H1 (cell line): ENCODE measurements at regions not wholly inside any gene's neighbourhood (a gene's known extent, or its start where the extent isn't known, plus 50 kb on each side); places are given as distances from the start of the nearest gene placed in this dataset.

Experiments used
- CTCF ChIA-PET: fragments of 300-600 bp; sonication (Branson Sonifier 250); formaldehyde crosslinking; loops from one replicate; lab custom pipeline; 2021; ENCODE audit not compliant: partially characterized antibody; lab: Charles Lee
- POLR2A ChIA-PET: fragments of 300-600 bp; sonication (Branson Sonifier 250); formaldehyde crosslinking; loops from one replicate; lab custom pipeline; 2021; ENCODE audit warnings: inconsistent platforms; ENCODE audit not compliant: partially characterized antibody; lab: Charles Lee
- DNase-seq, 2 experiments: peaks; one replicate each; pipeline versions ENCODE4 v3.0.0 to v3.0.0-alpha.2; 2010 to 2022; ENCODE audit warnings: low spot score in 2 of 2, low read depth in 1 of 2, mixed read lengths in 1 of 2
- FAIRE-seq: peaks from 2 replicates; lab custom pipeline; 2011; peaks lifted over from hg19 to GRCh38; lab: Jason Lieb, UNC
- H2AFZ ChIP-seq: 2 replicates; pipeline ENCODE4 v1.8.1; 2012; ENCODE audit warnings: low read length, inconsistent platforms
- H2AK5ac ChIP-seq: 2 replicates; pipeline ENCODE4 v1.6.1; 2013; ENCODE audit warnings: low read depth, low read length
- H2BK120ac ChIP-seq: replicated peaks from 2 replicates; pipeline ENCODE3; 2013; ENCODE audit warnings: low read depth, low read length, inconsistent platforms
- H2BK12ac ChIP-seq: 2 replicates; pipeline ENCODE4 v1.6.1; 2013; ENCODE audit warnings: low read depth, low read length
- H2BK15ac ChIP-seq: 2 replicates; pipeline ENCODE4 v1.6.1; 2013; ENCODE audit warnings: low read length
- H2BK20ac ChIP-seq: 2 replicates; pipeline ENCODE4 v1.6.1; 2013; ENCODE audit warnings: low read length
- H2BK5ac ChIP-seq: 2 replicates; pipeline ENCODE4 v1.6.1; 2013; ENCODE audit warnings: low read depth, low read length
- H3K14ac ChIP-seq: 2 replicates; pipeline ENCODE4 v1.6.1; 2013; ENCODE audit warnings: inconsistent platforms; ENCODE audit not compliant: insufficient read length
- H3K18ac ChIP-seq: 2 replicates; pipeline ENCODE4 v1.6.1; 2013; ENCODE audit warnings: low read length; ENCODE audit errors: extremely low read depth
- H3K23ac ChIP-seq: 2 replicates; pipeline ENCODE4 v1.6.1; 2013; ENCODE audit warnings: inconsistent platforms; ENCODE audit not compliant: insufficient read length
- H3K23me2 ChIP-seq: 2 replicates; pipeline ENCODE4 v1.6.1; 2013; ENCODE audit warnings: low read depth, low read length
- H3K27ac ChIP-seq: 2 replicates; pipeline ENCODE4 v1.6.1; 2011; ENCODE audit warnings: low read depth, low read length, inconsistent platforms
- H3K27me3 ChIP-seq, 4 experiments: replicated peaks in 1 of 4; 1 replicate in 1 of 4; 2 replicates in 3 of 4; pipeline versions ENCODE4 v1.6.1 to v1.8.1; 2011 to 2013; ENCODE audit warnings: low read length in 3 of 4, mild to moderate bottlenecking in 3 of 4, inconsistent platforms in 2 of 4, mixed read lengths in 2 of 4, moderate library complexity in 1 of 4; ENCODE audit not compliant: control insufficient read depth in 3 of 4, insufficient read depth in 3 of 4; ENCODE audit errors: extremely low read depth in 1 of 4
- H3K36me3 ChIP-seq, 4 experiments: 2 replicates each; pipeline versions ENCODE4 v1.6.1 to v1.8.1; 2011 to 2013; ENCODE audit warnings: mild to moderate bottlenecking in 4 of 4, low read length in 3 of 4, moderate library complexity in 2 of 4, control low read depth in 1 of 4, inconsistent platforms in 1 of 4; ENCODE audit not compliant: insufficient read depth in 4 of 4, control insufficient read depth in 2 of 4
- H3K4ac ChIP-seq: replicated peaks from 2 replicates; pipeline ENCODE3; 2013; ENCODE audit warnings: low read length, low read depth, mixed read lengths, inconsistent platforms; ENCODE audit not compliant: insufficient read length
- H3K4me1 ChIP-seq, 4 experiments: replicated peaks in 1 of 4; 1 replicate in 1 of 4; 2 replicates in 3 of 4; pipeline versions ENCODE4 v1.6.1 to v1.8.1; 2011 to 2013; ENCODE audit warnings: low read length in 3 of 4, inconsistent platforms in 2 of 4, mixed read lengths in 1 of 4; ENCODE audit not compliant: insufficient read depth in 4 of 4, control insufficient read depth in 3 of 4
- H3K4me2 ChIP-seq, 2 experiments: 2 replicates each; pipeline versions ENCODE4 v1.6.1 to v1.8.1; 2011 to 2013; ENCODE audit warnings: low read depth in 2 of 2, low read length in 2 of 2, control low read depth in 1 of 2, inconsistent platforms in 1 of 2, mild to moderate bottlenecking in 1 of 2; ENCODE audit not compliant: insufficient read depth in 1 of 2
- H3K4me3 ChIP-seq, 4 experiments: fragments of 200-600, 300-600 bp in 1 of 4; sonication (generic), shearing (Covaris generic), sonication (Bioruptor Twin) in 1 of 4; 2 replicates each; pipeline versions ENCODE4 v1.5.1 to v1.8.1; 2011 to 2016; ENCODE audit warnings: low read length in 4 of 4, low read depth in 3 of 4, control low read depth in 2 of 4, inconsistent platforms in 2 of 4, mild to moderate bottlenecking in 2 of 4, mixed read lengths in 1 of 4, moderate library complexity in 1 of 4; ENCODE audit not compliant: insufficient read depth in 2 of 4; ENCODE audit errors: extremely low read depth in 1 of 4
- H3K56ac ChIP-seq: replicated peaks from 2 replicates; pipeline ENCODE3; 2013; ENCODE audit warnings: low read depth, mild to moderate bottlenecking, mixed read lengths, low read length, inconsistent platforms; ENCODE audit not compliant: insufficient read length
- H3K79me1 ChIP-seq: 2 replicates; pipeline ENCODE4 v1.6.1; 2013; ENCODE audit warnings: low read depth, low read length, control low read depth
- H3K79me2 ChIP-seq, 2 experiments: 2 replicates each; pipeline versions ENCODE4 v1.6.1 to v1.8.1; 2012 to 2013; ENCODE audit warnings: low read length in 2 of 2, mild to moderate bottlenecking in 2 of 2, inconsistent platforms in 1 of 2; ENCODE audit not compliant: insufficient read depth in 2 of 2, control insufficient read depth in 1 of 2
- H3K9ac ChIP-seq, 4 experiments: replicated peaks in 1 of 4; 1 replicate in 1 of 4; 2 replicates in 3 of 4; pipeline versions ENCODE4 v1.6.1 to v1.8.1; 2011 to 2013; ENCODE audit warnings: low read depth in 3 of 4, low read length in 3 of 4, control low read depth in 2 of 4, mild to moderate bottlenecking in 2 of 4, moderate library complexity in 2 of 4, inconsistent platforms in 1 of 4; ENCODE audit errors: extremely low read depth in 1 of 4
- H3K9me3 ChIP-seq, 2 experiments: 2 replicates each; pipeline versions ENCODE4 v1.6.1 to v1.8.1; 2012 to 2013; ENCODE audit warnings: mild to moderate bottlenecking in 2 of 2, moderate library complexity in 2 of 2, control low read depth in 1 of 2, inconsistent platforms in 1 of 2, low read depth in 1 of 2, low read length in 1 of 2, mixed read lengths in 1 of 2; ENCODE audit not compliant: insufficient read depth in 2 of 2
- H4K20me1 ChIP-seq, 2 experiments: replicated peaks in 1 of 2; 2 replicates each; pipeline versions ENCODE3 to v1.8.1; 2011 to 2013; ENCODE audit warnings: inconsistent platforms in 2 of 2, low read length in 2 of 2, mild to moderate bottlenecking in 1 of 2; ENCODE audit not compliant: insufficient read depth in 2 of 2, control insufficient read depth in 1 of 2
- H4K5ac ChIP-seq: 2 replicates; pipeline ENCODE4 v1.6.1; 2013; ENCODE audit warnings: low read length, low read depth, mixed read lengths, inconsistent platforms; ENCODE audit not compliant: insufficient read length
- H4K8ac ChIP-seq: 2 replicates; pipeline ENCODE4 v1.8.0; 2013; ENCODE audit warnings: mild to moderate bottlenecking, moderate library complexity, low read length, inconsistent platforms; ENCODE audit not compliant: insufficient read depth; ENCODE audit errors: extremely low read depth
- H4K91ac ChIP-seq: replicated peaks from 2 replicates; pipeline ENCODE3; 2013; ENCODE audit warnings: low read length, mixed read lengths, inconsistent platforms; ENCODE audit not compliant: insufficient read length
- CHD2 ChIP-seq: IDR thresholded peaks from 2 replicates; pipeline ENCODE4 v1.6.1; 2012; ENCODE audit warnings: low read length, improper control_type of control experiment
- CREB1 ChIP-seq: IDR thresholded peaks from 2 replicates; pipeline ENCODE4 v1.6.1; 2012; ENCODE audit warnings: inconsistent platforms
- EP300 ChIP-seq, 2 experiments: IDR thresholded peaks; 1 replicate in 1 of 2; 2 replicates in 1 of 2; pipeline ENCODE4 v1.6.1; 2011 to 2012; ENCODE audit warnings: low read depth in 2 of 2, low read length in 2 of 2, mild to moderate bottlenecking in 2 of 2, borderline replicate concordance in 1 of 2, inconsistent platforms in 1 of 2, moderate library complexity in 1 of 2
- TBP ChIP-seq: IDR thresholded peaks from 2 replicates; pipeline ENCODE4 v1.6.1; 2011; ENCODE audit warnings: low read depth, low read length, improper control_type of control experiment
- WGBS, 2 experiments: shearing (Covaris generic) in 1 of 2; methylation state at CpG; one replicate each; pipeline versions ENCODE4 v1.1.6 to v1.1.7; 2013 to 2015; ENCODE audit warnings: low lambda C conversion rate in 2 of 2, mixed read lengths in 2 of 2, inconsistent platforms in 1 of 2, low coverage in 1 of 2, missing lambda C conversion rate in 1 of 2; ENCODE audit not compliant: insufficient replicate concordance in 2 of 2, insufficient coverage in 1 of 2, insufficient read length in 1 of 2; ENCODE audit errors: extremely low coverage in 1 of 2, missing lambda C conversion rate in 1 of 2; 5-methylcytosine and 5-hydroxymethylcytosine counted together
- TF ChIP-seq, protein P1 (sequence below): IDR thresholded peaks from 2 replicates; pipeline ENCODE4 v1.6.1; 2011; ENCODE audit warnings: low read length, improper control_type of control experiment
- TF ChIP-seq, protein P2 (sequence below), 3 experiments: IDR thresholded peaks; 1 replicate in 2 of 3; 2 replicates in 1 of 3; pipeline versions ENCODE4 v1.5.1 to v1.6.1; 2011; ENCODE audit warnings: low read length in 3 of 3, mild to moderate bottlenecking in 3 of 3, inconsistent platforms in 2 of 3, low read depth in 1 of 3, moderate library complexity in 1 of 3; ENCODE audit not compliant: insufficient read depth in 1 of 3; ENCODE audit errors: control extremely low read depth in 1 of 3

DNA sequence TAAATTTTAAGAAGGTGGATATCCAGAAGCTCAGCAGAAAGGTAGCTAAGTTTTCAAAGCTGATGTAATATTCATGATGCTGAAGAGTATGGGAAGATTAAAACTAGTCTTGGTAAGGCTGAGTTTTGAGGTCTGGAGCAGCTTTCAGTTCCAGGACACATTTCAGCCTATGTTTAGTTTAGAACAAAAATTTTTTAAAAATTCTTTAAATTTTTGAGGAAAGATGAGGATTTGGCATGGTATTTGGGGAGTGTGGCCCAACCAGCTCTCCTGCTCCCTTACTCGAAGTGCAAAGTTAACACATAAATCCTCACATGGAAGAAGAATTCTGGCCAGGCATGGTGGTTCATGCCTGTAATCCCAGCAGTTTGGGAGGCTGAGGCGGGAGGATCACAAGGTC is 1039.1 kb downstream of the NAALADL2 start:
- Histone ChIP-seq H3K23ac (no peak overlapping the region), H2BK20ac (no peak overlapping the region)
- 93% methylated on average over 2 of the region's 2 CpGs; no CpG with 5 or more reads in 1 of the 2 experiments for WGBS, 2 experiments

More for the DNA sequence above, 1039.1 kb downstream of the NAALADL2 start:
- Histone ChIP-seq H3K4ac (no peak overlapping the region), H3K79me2 (no peaks in the 10 kb centered on the region), H3K27ac (no peak overlapping the region), H4K5ac (no peak overlapping the region), H2BK15ac (no peak overlapping the region), H3K27me3 (no peaks in the 10 kb centered on the region), H2AK5ac (no peak overlapping the region), H3K4me2 (no peak overlapping the region), H3K14ac (no peak overlapping the region), H4K91ac (no peak overlapping the region), H4K20me1 (no peaks in the 10 kb centered on the region), H2BK5ac (no peak overlapping the region), H3K36me3 (no peaks in the 10 kb centered on the region), H2BK120ac (no peak overlapping the region), H3K9ac (no peak overlapping the region), H3K56ac (no peak overlapping the region), H4K8ac (no peak overlapping the region), H2BK12ac (no peak overlapping the region), H3K9me3 (no peaks in the 10 kb centered on the region), H3K23me2 (no peaks in the 10 kb centered on the region), H2AFZ (no peak overlapping the region), H3K18ac (no peak overlapping the region), H3K4me1 (no peaks in the 10 kb centered on the region), H3K4me3 (no peak overlapping the region), H3K79me1 (no peaks in the 10 kb centered on the region)
- DNase-seq (no peak), FAIRE-seq (no peak)
- ChIA-PET CTCF (interaction anchor here (0.6 kb wide), 1 partner anchor 1572 kb away, joined by 3 read pairs; no protein-coding TSS in a partner anchor), POLR2A (no interaction called here)
- TF ChIP-seq, protein P1, sequence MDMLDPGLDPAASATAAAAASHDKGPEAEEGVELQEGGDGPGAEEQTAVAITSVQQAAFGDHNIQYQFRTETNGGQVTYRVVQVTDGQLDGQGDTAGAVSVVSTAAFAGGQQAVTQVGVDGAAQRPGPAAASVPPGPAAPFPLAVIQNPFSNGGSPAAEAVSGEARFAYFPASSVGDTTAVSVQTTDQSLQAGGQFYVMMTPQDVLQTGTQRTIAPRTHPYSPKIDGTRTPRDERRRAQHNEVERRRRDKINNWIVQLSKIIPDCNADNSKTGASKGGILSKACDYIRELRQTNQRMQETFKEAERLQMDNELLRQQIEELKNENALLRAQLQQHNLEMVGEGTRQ: no peak
- TF ChIP-seq TBP (no peak), CREB1 (no peak), CHD2 (no peak), EP300 (IDR thresholded peaks at IDR 0.05; ENCODE audit: borderline replicate concordance in 1 of 2, low read depth in 2 of 2, low read length in 2 of 2) (no peak)
- TF ChIP-seq, protein P2, sequence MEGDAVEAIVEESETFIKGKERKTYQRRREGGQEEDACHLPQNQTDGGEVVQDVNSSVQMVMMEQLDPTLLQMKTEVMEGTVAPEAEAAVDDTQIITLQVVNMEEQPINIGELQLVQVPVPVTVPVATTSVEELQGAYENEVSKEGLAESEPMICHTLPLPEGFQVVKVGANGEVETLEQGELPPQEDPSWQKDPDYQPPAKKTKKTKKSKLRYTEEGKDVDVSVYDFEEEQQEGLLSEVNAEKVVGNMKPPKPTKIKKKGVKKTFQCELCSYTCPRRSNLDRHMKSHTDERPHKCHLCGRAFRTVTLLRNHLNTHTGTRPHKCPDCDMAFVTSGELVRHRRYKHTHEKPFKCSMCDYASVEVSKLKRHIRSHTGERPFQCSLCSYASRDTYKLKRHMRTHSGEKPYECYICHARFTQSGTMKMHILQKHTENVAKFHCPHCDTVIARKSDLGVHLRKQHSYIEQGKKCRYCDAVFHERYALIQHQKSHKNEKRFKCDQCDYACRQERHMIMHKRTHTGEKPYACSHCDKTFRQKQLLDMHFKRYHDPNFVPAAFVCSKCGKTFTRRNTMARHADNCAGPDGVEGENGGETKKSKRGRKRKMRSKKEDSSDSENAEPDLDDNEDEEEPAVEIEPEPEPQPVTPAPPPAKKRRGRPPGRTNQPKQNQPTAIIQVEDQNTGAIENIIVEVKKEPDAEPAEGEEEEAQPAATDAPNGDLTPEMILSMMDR (IDR thresholded peaks at IDR 0.05; ENCODE audit: control extremely low read depth in 1 of 3, insufficient read depth in 1 of 3, low read depth in 1 of 3, low read length in 3 of 3): no peak
